ENCODE measurements at regions not wholly inside any gene's neighbourhood (a gene's known extent, or its start where the extent isn't known, plus 50 kb on each side); places are given as distances from the start of the nearest gene placed in this dataset.

- H3K4me2 ChIP-seq = no peak overlapping the region
- H4K20me1 ChIP-seq = peaks cover 7% of the 10 kb centered on the region; the same call in 1 of the 2 replicates
- no peaks in the 10 kb centered on the region for H3K36me3 ChIP-seq
- H3K9ac ChIP-seq = no peak overlapping the region
- peaks cover 11% of the 10 kb centered on the region; the same call in 1 of the 2 replicates for H3K4me1 ChIP-seq
- TF ChIP-seq Cebpa-rat (IDR thresholded peaks at IDR 0.05) = no peak
- H3K9me3 ChIP-seq = no peaks in the 10 kb centered on the region
- H3K4me3 ChIP-seq = no peak overlapping the region
- no peaks in the 10 kb centered on the region for H3K27me3 ChIP-seq
- H3K27ac ChIP-seq = no peak overlapping the region
Observed at GRCh38 chr15:77713281-77713680, 80.6 kb upstream of the LINGO1 start.

DNA sequence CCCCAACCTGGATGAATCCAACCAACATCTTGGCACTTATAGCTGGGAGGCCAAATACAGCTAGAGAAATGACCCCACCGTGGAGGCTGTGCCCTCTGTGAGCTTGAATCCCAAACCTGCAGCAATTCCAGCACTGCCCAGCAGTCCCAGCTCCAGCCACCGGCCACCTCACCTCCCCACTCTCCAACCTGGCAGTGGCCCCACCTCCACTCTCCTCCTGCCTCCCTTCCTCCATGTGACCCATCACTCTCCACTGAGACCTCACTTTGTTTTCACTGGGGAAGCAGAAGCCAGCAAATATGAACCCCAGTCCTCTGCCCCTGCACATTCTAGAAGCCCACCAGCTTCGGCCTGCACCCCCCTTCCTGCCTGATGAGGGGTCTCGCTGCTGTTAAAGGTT, 79.7 kb upstream of the LINGO1 start:
- no peak overlapping the region for H3K4me3 ChIP-seq
- no peak overlapping the region for H3K9ac ChIP-seq
- no peak overlapping the region for H3K4me2 ChIP-seq
- H4K20me1 ChIP-seq = peaks cover 10% of the 10 kb centered on the region; the same call in 1 of the 2 replicates
- peaks cover 7% of the 10 kb centered on the region; the same call in 1 of the 2 replicates for H3K4me1 ChIP-seq
- TF ChIP-seq Cebpa-rat (IDR thresholded peaks at IDR 0.05) = no peak
- H3K36me3 ChIP-seq = no peaks in the 10 kb centered on the region
- H3K27ac ChIP-seq = no peak overlapping the region
- H3K9me3 ChIP-seq = no peaks in the 10 kb centered on the region
- H3K27me3 ChIP-seq = no peaks in the 10 kb centered on the region

- Histone ChIP-seq H3K4me3 (no peak overlapping the region), H3K27ac (no peak overlapping the region), H3K36me3 (no peaks in the 10 kb centered on the region), H3K4me1 (no peaks in the 10 kb centered on the region), H3K9ac (no peak overlapping the region), H3K9me3 (no peaks in the 10 kb centered on the region), H3K27me3 (no peaks in the 10 kb centered on the region), H3K4me2 (no peak overlapping the region), H4K20me1 (peaks cover 17% of the 10 kb centered on the region; the same call in 1 of the 2 replicates)
- no peak for TF ChIP-seq Cebpa-rat (IDR thresholded peaks at IDR 0.05)
Observed at GRCh38 chr15:77710637-77711036, 77.9 kb upstream of the LINGO1 start.

DNA sequence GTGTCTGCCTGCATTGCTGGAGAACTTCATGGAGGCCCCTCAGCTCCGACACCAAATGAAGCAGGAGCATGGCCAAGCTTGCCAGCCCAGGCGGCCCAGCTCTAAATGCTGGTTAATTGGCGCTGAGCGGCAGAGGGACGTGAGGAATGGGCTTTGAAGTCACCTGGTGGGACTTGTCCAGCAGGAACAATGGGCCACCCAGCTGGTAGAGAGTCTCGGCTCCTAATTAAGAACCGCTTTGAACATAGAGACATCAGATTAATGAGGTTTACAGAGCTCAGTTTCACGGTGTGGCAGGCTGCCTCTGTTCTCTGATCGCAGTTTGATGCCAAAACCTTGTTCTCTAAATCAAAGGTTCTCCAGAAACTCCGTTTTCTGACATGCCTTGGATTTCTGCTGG, 77.5 kb upstream of the LINGO1 start:
- Histone ChIP-seq H3K27me3 (no peaks in the 10 kb centered on the region), H3K27ac (no peak overlapping the region), H3K4me3 (no peak overlapping the region), H3K36me3 (no peaks in the 10 kb centered on the region), H4K20me1 (peaks cover 17% of the 10 kb centered on the region; the same call in 1 of the 2 replicates), H3K9me3 (no peaks in the 10 kb centered on the region), H3K4me2 (no peak overlapping the region), H3K4me1 (no peaks in the 10 kb centered on the region), H3K9ac (no peak overlapping the region)
- no peak for TF ChIP-seq Cebpa-rat (IDR thresholded peaks at IDR 0.05)

GRCh38 chr15:77709135-77709886, 76.6 kb upstream of the LINGO1 start:
- peaks cover 21% of the 10 kb centered on the region; the same call in 1 of the 2 replicates for H4K20me1 ChIP-seq
- H3K4me2 ChIP-seq = no peak overlapping the region
- H3K4me1 ChIP-seq = no peaks in the 10 kb centered on the region
- H3K9ac ChIP-seq = no peak overlapping the region
- no peak overlapping the region for H3K4me3 ChIP-seq
- H3K36me3 ChIP-seq = no peaks in the 10 kb centered on the region
- no peaks in the 10 kb centered on the region for H3K9me3 ChIP-seq
- no peak overlapping the region for H3K27ac ChIP-seq
- TF ChIP-seq Cebpa-rat (IDR thresholded peaks at IDR 0.05) = no peak
- no peaks in the 10 kb centered on the region for H3K27me3 ChIP-seq

DNA sequence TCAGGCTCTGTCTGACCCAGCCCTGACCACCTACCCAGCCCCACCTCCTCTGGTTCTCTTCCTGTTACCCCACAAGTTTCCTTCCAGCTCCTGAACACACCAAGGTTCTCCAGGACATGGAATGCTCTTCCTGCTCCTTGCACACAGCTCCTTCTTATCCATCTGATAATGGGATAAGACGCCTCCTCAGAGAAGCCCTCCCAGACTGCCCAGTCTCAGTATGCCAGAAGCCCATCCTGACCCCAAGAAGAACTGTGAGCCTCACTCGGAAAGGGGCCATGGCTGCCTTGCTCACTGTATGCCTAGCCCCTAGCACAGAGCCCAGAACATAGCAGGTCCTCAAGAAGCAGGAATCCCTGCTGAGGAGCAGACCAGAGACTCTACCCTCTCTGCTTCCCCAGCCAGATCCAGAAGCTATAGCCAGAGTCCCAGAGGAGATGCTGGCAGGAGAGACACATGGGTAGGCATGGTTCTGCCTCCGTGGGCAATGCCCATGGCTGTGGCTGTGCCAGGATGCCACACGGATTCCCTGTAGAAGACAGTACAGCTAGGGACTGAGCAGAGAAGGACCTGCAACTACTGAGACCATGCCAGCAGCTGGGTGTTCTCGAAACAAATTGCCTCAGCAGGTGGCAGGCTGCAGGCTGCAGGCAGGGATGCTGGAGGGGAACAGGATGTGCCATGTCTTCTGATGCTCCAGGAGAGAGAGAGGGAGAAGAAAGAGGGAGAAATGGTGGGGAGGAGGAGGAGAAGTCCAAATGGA, 74.0 kb upstream of the LINGO1 start:
- no peaks in the 10 kb centered on the region for H3K27me3 ChIP-seq

GRCh38 chr15:77702211-77702957, 69.7 kb upstream of the LINGO1 start:
- TF ChIP-seq Cebpa-rat (IDR thresholded peaks at IDR 0.05) = no peak
- Histone ChIP-seq H3K27me3 (no peaks in the 10 kb centered on the region), H3K4me2 (no peak overlapping the region), H3K27ac (no peak overlapping the region), H3K9ac (no peak overlapping the region), H3K4me3 (no peak overlapping the region), H3K36me3 (no peaks in the 10 kb centered on the region), H3K4me1 (no peaks in the 10 kb centered on the region), H3K9me3 (no peaks in the 10 kb centered on the region), H4K20me1 (peaks cover 43% of the 10 kb centered on the region; the same call in 1 of the 2 replicates)

More for the DNA sequence above, 74.0 kb upstream of the LINGO1 start:
- Histone ChIP-seq H4K20me1 (peaks cover 47% of the 10 kb centered on the region; the same call in 1 of the 2 replicates), H3K4me1 (no peaks in the 10 kb centered on the region), H3K9me3 (no peaks in the 10 kb centered on the region), H3K4me3 (no peak overlapping the region), H3K4me2 (no peak overlapping the region), H3K36me3 (no peaks in the 10 kb centered on the region), H3K27ac (no peak overlapping the region), H3K9ac (no peak overlapping the region)
- no peak for TF ChIP-seq Cebpa-rat (IDR thresholded peaks at IDR 0.05)

- TF ChIP-seq Cebpa-rat (IDR thresholded peaks at IDR 0.05) = no peak
- no peaks in the 10 kb centered on the region for H3K27me3 ChIP-seq
- no peaks in the 10 kb centered on the region for H3K36me3 ChIP-seq
- peaks cover 24% of the 10 kb centered on the region; the same call in 1 of the 2 replicates for H4K20me1 ChIP-seq
- no peak overlapping the region for H3K9ac ChIP-seq
- no peaks in the 10 kb centered on the region for H3K9me3 ChIP-seq
- H3K27ac ChIP-seq = no peak overlapping the region
- no peak overlapping the region for H3K4me2 ChIP-seq
- no peaks in the 10 kb centered on the region for H3K4me1 ChIP-seq
- no peak overlapping the region for H3K4me3 ChIP-seq
Observed at GRCh38 chr15:77698481-77698880, 65.8 kb upstream of the LINGO1 start.

DNA sequence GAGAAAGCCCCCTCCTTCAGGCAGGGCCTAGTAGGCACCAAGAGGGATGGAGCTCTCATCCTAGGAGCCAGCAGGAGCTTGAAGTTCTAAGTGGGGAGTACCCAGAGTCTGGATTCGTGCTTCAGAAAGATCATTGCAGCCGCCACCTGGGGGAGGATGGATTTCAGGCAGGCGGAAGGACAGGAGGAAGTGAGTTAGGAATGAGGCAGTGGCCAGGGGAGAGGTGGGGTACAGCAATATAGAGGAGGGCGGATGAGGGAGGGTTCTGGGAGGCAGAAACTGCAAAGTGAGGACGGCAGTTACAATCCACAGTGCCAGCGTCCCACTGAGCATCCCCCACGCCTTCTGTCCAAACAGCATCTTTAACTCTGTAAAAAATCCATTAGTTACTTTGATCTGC, 65.2 kb upstream of the LINGO1 start:
- H4K20me1 ChIP-seq = peaks cover 18% of the 10 kb centered on the region; the same call in 1 of the 2 replicates
- no peaks in the 10 kb centered on the region for H3K9me3 ChIP-seq
- no peaks in the 10 kb centered on the region for H3K27me3 ChIP-seq
- no peak overlapping the region for H3K27ac ChIP-seq
- TF ChIP-seq Cebpa-rat (IDR thresholded peaks at IDR 0.05) = no peak
- H3K9ac ChIP-seq = no peak overlapping the region
- H3K4me3 ChIP-seq = no peak overlapping the region
- H3K4me1 ChIP-seq = no peaks in the 10 kb centered on the region
- H3K36me3 ChIP-seq = no peaks in the 10 kb centered on the region
- no peak overlapping the region for H3K4me2 ChIP-seq
